HEK293 (cell line): ENCODE measurements at regions not wholly inside any gene's neighbourhood (a gene's known extent, or its start where the extent isn't known, plus 50 kb on each side); places are given as distances from the start of the nearest gene placed in this dataset.

Experiments used
- CTCF ChIA-PET: fragments of 350-600 bp; formaldehyde crosslinking; extraction: SDS; loops from one replicate; lab custom pipeline; 2021; ENCODE audit warnings: antibody characterized with exemption; lab: Yijun Ruan, JAX
- POLR2A ChIA-PET: fragments of 300-600 bp; formaldehyde crosslinking; extraction: SDS; loops from one replicate; lab custom pipeline; 2020; ENCODE audit warnings: antibody characterized with exemption, inconsistent platforms; lab: Yijun Ruan, JAX
- H3K27ac ChIP-seq: fragments of 200-500 bp; sonication (Bioruptor generic); 2 replicates; pipeline ENCODE4 v1.5.1; 2014; ENCODE audit warnings: low read depth, low read length, control low read depth, inconsistent platforms; ENCODE audit errors: extremely low read depth
- H3K36me3 ChIP-seq, 2 experiments: fragments of 200-500 bp in 1 of 2; sonication (Bioruptor generic) in 1 of 2; 1 replicate in 1 of 2; 2 replicates in 1 of 2; pipeline ENCODE4 v1.5.1; 2014 to 2017; ENCODE audit warnings: inconsistent platforms in 2 of 2, low read length in 2 of 2; ENCODE audit not compliant: control insufficient read depth in 2 of 2, insufficient read depth in 1 of 2
- H3K4me1 ChIP-seq: fragments of 200-500 bp; sonication (Bioruptor generic); 2 replicates; pipeline ENCODE4 v1.5.1; 2014; ENCODE audit warnings: mild to moderate bottlenecking, low read length, inconsistent platforms; ENCODE audit not compliant: control insufficient read depth, insufficient read depth
- H3K4me3 ChIP-seq: 2 replicates; pipeline ENCODE4 v1.5.1; 2011; ENCODE audit warnings: low read depth, mild to moderate bottlenecking, control low read depth, low read length, moderate library complexity
- H3K9me3 ChIP-seq: fragments of 200-500 bp; sonication (Bioruptor generic); 2 replicates; pipeline ENCODE4 v1.5.1; 2014; ENCODE audit warnings: low read depth, low read length, inconsistent platforms; ENCODE audit not compliant: control insufficient read depth, insufficient read depth
- CTCF ChIP-seq: fragments of 450-650 bp; formaldehyde crosslinking; IDR thresholded peaks from 2 replicates; pipeline ENCODE4 v1.5.1; 2016; ENCODE audit warnings: missing biosample characterization, missing genetic modification characterization
- GLI4 ChIP-seq: fragments of 450-650 bp; formaldehyde crosslinking; IDR thresholded peaks from 2 replicates; pipeline ENCODE4 v1.5.1; 2016; ENCODE audit warnings: missing biosample characterization, missing genetic modification characterization
- HIC1 ChIP-seq: fragments of 450-650 bp; formaldehyde crosslinking; IDR thresholded peaks from 2 replicates; pipeline ENCODE4 v1.5.1; 2016; ENCODE audit warnings: missing biosample characterization, missing genetic modification characterization
- PRDM2 ChIP-seq: fragments of 450-650 bp; formaldehyde crosslinking; IDR thresholded peaks from 2 replicates; pipeline ENCODE4 v1.5.1; 2016; ENCODE audit warnings: missing biosample characterization, missing genetic modification characterization, borderline replicate concordance
- REPIN1 ChIP-seq: fragments of 450-650 bp; formaldehyde crosslinking; IDR thresholded peaks from 2 replicates; pipeline ENCODE4 v1.5.1; 2017; ENCODE audit warnings: missing biosample characterization, missing genetic modification characterization, low read depth
- SP2 ChIP-seq: fragments of 450-650 bp; formaldehyde crosslinking; IDR thresholded peaks from 2 replicates; pipeline ENCODE4 v1.5.1; 2016; ENCODE audit warnings: missing biosample characterization, missing genetic modification characterization
- YY2 ChIP-seq: fragments of 450-650 bp; formaldehyde crosslinking; IDR thresholded peaks from 2 replicates; pipeline ENCODE4 v1.5.1; 2016; ENCODE audit warnings: missing biosample characterization, missing genetic modification characterization
- ZBTB1 ChIP-seq: fragments of 450-650 bp; formaldehyde crosslinking; IDR thresholded peaks from 2 replicates; pipeline ENCODE4 v1.5.1; 2016; ENCODE audit warnings: missing biosample characterization, missing genetic modification characterization
- ZNF132 ChIP-seq: fragments of 450-650 bp; formaldehyde crosslinking; IDR thresholded peaks from 2 replicates; pipeline ENCODE4 v1.5.1; 2017; ENCODE audit warnings: missing biosample characterization, missing genetic modification characterization, borderline replicate concordance
- ZNF133 ChIP-seq: fragments of 450-650 bp; formaldehyde crosslinking; IDR thresholded peaks from 2 replicates; pipeline ENCODE4 v1.5.1; 2016; ENCODE audit warnings: missing biosample characterization, missing genetic modification characterization
- ZNF146 ChIP-seq: fragments of 450-650 bp; formaldehyde crosslinking; IDR thresholded peaks from 2 replicates; pipeline ENCODE4 v1.5.1; 2016; ENCODE audit warnings: missing biosample characterization, missing genetic modification characterization
- ZNF157 ChIP-seq: fragments of 450-650 bp; formaldehyde crosslinking; IDR thresholded peaks from 2 replicates; pipeline ENCODE4 v1.5.1; 2016; ENCODE audit warnings: missing biosample characterization, missing genetic modification characterization
- ZNF174 ChIP-seq: fragments of 450-650 bp; formaldehyde crosslinking; IDR thresholded peaks from 2 replicates; pipeline ENCODE4 v1.5.0; 2017; ENCODE audit warnings: missing biosample characterization, mild to moderate bottlenecking, missing genetic modification characterization
- ZNF335 ChIP-seq: fragments of 450-650 bp; formaldehyde crosslinking; conservative IDR thresholded peaks from 2 replicates; pipeline ENCODE4 v1.5.1; 2016; ENCODE audit warnings: missing biosample characterization, missing genetic modification characterization
- ZNF391 ChIP-seq: fragments of 450-650 bp; formaldehyde crosslinking; IDR thresholded peaks from 2 replicates; pipeline ENCODE4 v1.5.1; 2016; ENCODE audit warnings: low read depth, missing biosample characterization, missing genetic modification characterization, borderline replicate concordance
- ZNF423 ChIP-seq: fragments of 450-650 bp; formaldehyde crosslinking; IDR thresholded peaks from 2 replicates; pipeline ENCODE4 v1.5.1; 2016; ENCODE audit warnings: missing biosample characterization, missing genetic modification characterization
- ZNF514 ChIP-seq: fragments of 450-650 bp; formaldehyde crosslinking; IDR thresholded peaks from 2 replicates; pipeline ENCODE4 v1.5.1; 2016; ENCODE audit warnings: missing biosample characterization, missing genetic modification characterization
- ZNF571 ChIP-seq: fragments of 450-650 bp; formaldehyde crosslinking; IDR thresholded peaks from 2 replicates; pipeline ENCODE4 v1.5.0; 2017; ENCODE audit warnings: missing biosample characterization, missing genetic modification characterization
- ZNF624 ChIP-seq: fragments of 450-650 bp; formaldehyde crosslinking; IDR thresholded peaks from 2 replicates; pipeline ENCODE4 v1.5.1; 2017; ENCODE audit warnings: missing biosample characterization, missing genetic modification characterization
- ZNF768 ChIP-seq: fragments of 450-650 bp; formaldehyde crosslinking; IDR thresholded peaks from 2 replicates; pipeline ENCODE4 v1.5.1; 2018; ENCODE audit warnings: missing biosample characterization, mild to moderate bottlenecking, missing genetic modification characterization
- ZSCAN18 ChIP-seq: fragments of 450-650 bp; formaldehyde crosslinking; IDR thresholded peaks from 2 replicates; pipeline ENCODE4 v1.5.1; 2016; ENCODE audit warnings: missing biosample characterization, missing genetic modification characterization

- no peak for TF ChIP-seq ZNF132 (tag by site-specific recombination)
- TF ChIP-seq ZNF768, result no peak
- no peak for TF ChIP-seq SP2 (tag by site-specific recombination)
- TF ChIP-seq GLI4, result no peak
- no peak for TF ChIP-seq CTCF (tag by site-specific recombination)
- TF ChIP-seq ZNF391 (tag by site-specific recombination), result no peak
Measured at GRCh38 chr2:10220045-10220901, 82.4 kb upstream of the HPCAL1 start (continued).

GRCh38 chr2:10220902-10221391 lies 81.8 kb upstream of the HPCAL1 start:
- H3K4me1 ChIP-seq, result no peaks in the 10 kb centered on the region
- ChIA-PET POLR2A (no interaction called here), CTCF (interaction anchor here (0.6 to 0.8 kb wide), 2 partner anchors 156 to 188 kb away, joined by 4 read pairs; no protein-coding TSS in a partner anchor)
- no peak overlapping the region for H3K27ac ChIP-seq
- no peaks in the 10 kb centered on the region for H3K36me3 ChIP-seq
- no peak for TF ChIP-seq HIC1 (tag by site-specific recombination)
- H3K9me3 ChIP-seq, result no peaks in the 10 kb centered on the region
- H3K4me3 ChIP-seq, result no peak overlapping the region

GRCh38 chr2:10221443-10221842 lies 81.3 kb upstream of the HPCAL1 start:
- Histone ChIP-seq H3K4me1 (no peaks in the 10 kb centered on the region), H3K27ac (no peak overlapping the region), H3K9me3 (no peaks in the 10 kb centered on the region), H3K4me3 (no peak overlapping the region), H3K36me3 (no peaks in the 10 kb centered on the region)
- POLR2A ChIA-PET, result no interaction called here
- CTCF ChIA-PET, result interaction anchor here (0.6 kb wide), 1 partner anchor 157 kb away, joined by 4 read pairs; no protein-coding TSS in a partner anchor
- TF ChIP-seq ZNF571 (tag by site-specific recombination), result no peak
- no peak for TF ChIP-seq ZNF146 (tag by site-specific recombination)
- no peak for TF ChIP-seq ZNF423
- TF ChIP-seq ZNF174 (tag by site-specific recombination), result no peak
- no peak for TF ChIP-seq ZNF335 (tag by site-specific recombination)
- TF ChIP-seq ZNF157, result no peak
- TF ChIP-seq ZNF624, result no peak
- no peak for TF ChIP-seq REPIN1 (tag by site-specific recombination)
- no peak for TF ChIP-seq YY2 (tag by site-specific recombination)
- no peak for TF ChIP-seq ZNF133 (tag by site-specific recombination)
- TF ChIP-seq ZSCAN18, result no peak
- no peak for TF ChIP-seq PRDM2 (tag by site-specific recombination)
- TF ChIP-seq ZBTB1 (tag by site-specific recombination), result no peak
- no peak for TF ChIP-seq ZNF514 (tag by site-specific recombination)
